Immature natural killer cell (primary cell): ENCODE measurements at regions not wholly inside any gene's neighbourhood (a gene's known extent, or its start where the extent isn't known, plus 50 kb on each side); places are given as distances from the start of the nearest gene placed in this dataset.
"Not testable (repeated sequence)": the region's sequence is repeated elsewhere in the genome, so short reads cannot be mapped to it uniquely, and the experiment has no call there.

Source experiments
- DNase-seq, 3 donors: peaks; one replicate each; pipeline ENCODE4 v3.0.0; 2022; ENCODE audit warnings: mixed read lengths in 1 of 3
- H3K27ac Mint-ChIP-seq, 6 donors: one replicate each; pipeline ENCODE4 v1.8.0; 2020; ENCODE audit warnings: mixed read lengths in 6 of 6, mild to moderate bottlenecking in 5 of 6, inconsistent platforms in 4 of 6, moderate library complexity in 3 of 6
- H3K27me3 Mint-ChIP-seq, 3 donors: one replicate each; pipeline ENCODE4 v1.8.0; 2020 to 2021; ENCODE audit warnings: low read depth in 3 of 3, mild to moderate bottlenecking in 3 of 3, mixed read lengths in 3 of 3, moderate library complexity in 3 of 3, inconsistent platforms in 1 of 3
- H3K36me3 Mint-ChIP-seq, 3 donors: one replicate each; pipeline ENCODE4 v1.8.0; 2020; ENCODE audit warnings: mixed read lengths in 3 of 3, inconsistent platforms in 2 of 3, mild to moderate bottlenecking in 2 of 3
- H3K4me1 Mint-ChIP-seq, 2 donors: one replicate each; pipeline ENCODE4 v1.8.0; 2020; ENCODE audit warnings: inconsistent platforms in 2 of 2, mild to moderate bottlenecking in 2 of 2, mixed read lengths in 2 of 2, moderate library complexity in 1 of 2
- H3K4me3 Mint-ChIP-seq, 5 donors: one replicate each; pipeline ENCODE4 v1.8.0; 2020; ENCODE audit warnings: mild to moderate bottlenecking in 5 of 5, mixed read lengths in 5 of 5, inconsistent platforms in 3 of 5, moderate library complexity in 3 of 5
- H3K9me3 Mint-ChIP-seq, 6 donors: one replicate each; pipeline ENCODE4 v1.8.0; 2020; ENCODE audit warnings: mild to moderate bottlenecking in 6 of 6, mixed read lengths in 6 of 6, inconsistent platforms in 4 of 6, moderate library complexity in 3 of 6

DNA sequence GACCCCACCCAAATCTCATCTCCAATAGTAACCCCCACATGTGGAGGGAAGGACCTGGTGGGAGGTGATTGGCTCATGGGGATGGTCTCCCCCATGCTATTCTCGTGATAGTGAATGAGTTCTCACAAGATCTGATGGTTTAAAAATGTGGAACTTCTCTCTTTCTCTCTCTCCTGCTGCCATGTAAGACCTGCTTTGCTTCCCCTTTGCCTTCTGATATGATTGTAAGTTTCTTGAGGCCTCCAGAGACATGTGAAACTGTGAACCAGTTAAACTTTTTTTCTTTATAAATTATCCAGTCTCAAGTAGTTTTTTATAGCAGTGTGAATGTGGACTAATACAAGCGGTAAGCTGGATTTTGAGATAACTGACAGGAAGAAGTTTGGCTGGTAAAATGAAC lies 60.3 kb upstream of the MBNL1 start:
- Mint-ChIP-seq H3K4me1 (peaks cover 28 to 60% of the 10 kb centered on the region in 2 donors), H3K36me3 (peaks cover 0 to 4% (median 3%) of the 10 kb centered on the region in 3 donors), H3K4me3 (peak overlapping the region in 1 of 5 donors; percentile 5), H3K27ac (peak overlapping the region in 1 of 6 donors; percentile 25), H3K27me3 (peaks cover 0 to 6% (median 2%) of the 10 kb centered on the region in 3 donors), H3K9me3 (no peaks in the 10 kb centered on the region)
- DNase-seq, result no peak

DNA sequence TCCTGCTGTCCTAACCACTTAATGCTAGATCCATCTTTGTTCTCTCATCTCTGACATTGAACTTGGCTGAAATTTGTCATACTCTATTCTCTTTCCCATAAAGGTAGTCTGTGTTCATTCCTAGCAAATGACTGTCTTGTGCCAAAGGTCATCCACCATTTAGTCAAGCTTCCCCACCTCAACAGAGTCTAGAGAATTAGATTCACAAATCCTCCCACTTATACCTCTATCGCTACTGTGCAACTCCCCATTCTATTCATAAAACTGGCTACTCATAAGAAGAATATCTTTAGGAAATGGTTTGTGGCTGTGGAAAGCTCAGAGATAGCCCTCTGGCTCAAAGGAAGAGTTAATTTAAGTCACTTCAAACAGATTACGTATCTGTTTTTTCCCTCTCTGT lies 59.7 kb upstream of the MBNL1 start:
- Mint-ChIP-seq H3K27me3 (peaks cover 0 to 4% (median 2%) of the 10 kb centered on the region in 3 donors), H3K27ac (peak overlapping the region in 1 of 6 donors; percentile 25), H3K9me3 (no peaks in the 10 kb centered on the region), H3K4me3 (no peak overlapping the region), H3K36me3 (peaks cover 0 to 4% (median 3%) of the 10 kb centered on the region in 3 donors), H3K4me1 (peaks cover 23 to 54% of the 10 kb centered on the region in 2 donors)
- no peak for DNase-seq

DNA sequence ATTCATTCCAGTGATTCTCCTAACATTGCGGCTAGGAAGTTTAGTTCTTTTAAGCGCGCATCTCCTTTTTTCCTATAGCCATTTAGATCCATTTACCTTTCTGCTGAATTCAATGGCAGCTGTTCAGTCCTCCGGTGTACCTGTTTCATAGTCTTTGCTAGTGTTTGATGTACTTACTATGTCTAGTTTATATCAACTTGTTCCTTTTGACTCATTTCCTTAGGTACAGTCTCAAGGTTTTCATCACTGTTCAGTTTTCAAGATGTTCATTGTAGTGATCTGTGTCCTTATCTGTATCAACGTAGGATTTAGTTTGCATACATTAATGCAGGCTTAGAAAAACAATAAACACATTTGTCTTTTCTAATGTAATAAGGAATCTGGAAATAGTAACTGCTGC lies 59.0 kb upstream of the MBNL1 start:
- no peak for DNase-seq
- Mint-ChIP-seq H3K27ac (no peak overlapping the region), H3K27me3 (peaks cover 0 to 4% (median 2%) of the 10 kb centered on the region in 3 donors), H3K4me1 (peaks cover 20 to 47% of the 10 kb centered on the region in 2 donors), H3K4me3 (no peak overlapping the region), H3K9me3 (no peaks in the 10 kb centered on the region), H3K36me3 (peaks cover 0 to 4% (median 3%) of the 10 kb centered on the region in 3 donors)

DNA sequence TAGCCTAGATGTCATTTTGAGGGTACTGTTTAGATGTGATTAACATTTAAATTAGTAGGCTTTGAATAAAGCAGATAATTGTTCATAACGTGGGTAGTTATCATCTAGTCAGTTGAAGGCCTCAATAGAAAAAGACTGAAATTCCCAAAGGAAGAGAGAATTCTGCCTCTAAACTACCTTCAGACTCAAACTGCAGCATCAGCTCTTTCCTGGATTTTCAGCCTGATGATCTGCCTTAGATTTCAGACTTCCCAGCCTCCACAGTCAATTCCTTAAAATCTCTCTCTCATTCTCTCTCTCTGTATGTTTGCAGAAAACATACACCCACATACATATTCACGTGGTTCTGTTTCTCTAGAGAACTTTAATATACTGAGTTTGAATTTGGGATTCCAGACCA lies 58.0 kb upstream of the MBNL1 start:
- Mint-ChIP-seq H3K27ac (no peak overlapping the region), H3K9me3 (no peaks in the 10 kb centered on the region), H3K36me3 (peaks cover 0 to 4% (median 3%) of the 10 kb centered on the region in 3 donors), H3K27me3 (peaks cover 0 to 7% (median 1%) of the 10 kb centered on the region in 3 donors), H3K4me1 (peaks cover 11 to 37% of the 10 kb centered on the region in 2 donors), H3K4me3 (no peak overlapping the region)
- DNase-seq, result no peak

DNA sequence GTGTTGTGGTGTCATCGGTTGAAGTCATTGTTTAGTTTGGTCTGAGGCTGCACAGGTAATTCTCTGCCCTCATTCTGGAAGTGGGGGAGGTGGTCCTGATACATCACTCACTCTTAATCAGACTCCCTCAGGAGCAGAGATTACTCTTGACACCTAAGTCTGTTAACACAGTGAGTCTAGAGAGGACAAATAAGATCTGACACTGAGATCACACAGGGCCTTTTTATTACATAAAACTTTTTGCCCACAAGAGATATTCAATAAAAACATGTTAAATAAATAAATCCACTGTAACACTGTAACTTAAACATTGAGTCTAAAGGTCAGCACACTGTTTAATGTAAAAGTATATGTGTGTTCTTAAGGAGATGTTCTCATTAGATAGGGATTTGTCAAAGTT lies 57.1 kb upstream of the MBNL1 start:
- H3K27me3 Mint-ChIP-seq, result peaks cover 0 to 7% (median 1%) of the 10 kb centered on the region in 3 donors
- peaks cover 0 to 2% (median 0%) of the 10 kb centered on the region in 3 donors for H3K36me3 Mint-ChIP-seq
- no peak overlapping the region for H3K4me3 Mint-ChIP-seq
- H3K4me1 Mint-ChIP-seq, result peaks cover 7 to 28% of the 10 kb centered on the region in 2 donors
- no peak for DNase-seq
- H3K27ac Mint-ChIP-seq, result no peak overlapping the region
- no peaks in the 10 kb centered on the region for H3K9me3 Mint-ChIP-seq

DNA sequence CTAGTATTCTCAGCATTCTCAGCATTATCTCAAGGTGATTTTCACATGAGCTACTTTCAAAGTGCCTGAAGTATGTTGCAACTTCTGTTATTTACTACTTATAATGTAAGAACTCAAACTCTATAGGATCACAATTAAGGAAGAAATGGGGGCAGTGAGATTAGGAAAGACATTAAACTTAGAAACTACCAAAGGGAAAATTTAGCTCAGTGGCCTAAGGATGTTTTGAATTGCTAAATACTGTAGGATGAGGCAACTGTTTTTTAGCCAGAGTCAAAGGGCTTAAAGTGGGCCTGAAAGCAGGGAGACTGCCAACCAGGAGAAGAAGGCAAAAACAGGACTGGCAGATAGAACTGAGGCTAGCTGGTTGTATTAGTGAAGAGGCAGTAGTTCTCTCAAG lies 55.5 kb upstream of the MBNL1 start:
- DNase-seq, result no peak
- Mint-ChIP-seq H3K9me3 (peaks cover 0 to under 1% (median 0%) of the 10 kb centered on the region in 6 donors), H3K27ac (no peak overlapping the region), H3K36me3 (no peaks in the 10 kb centered on the region), H3K4me3 (no peak overlapping the region), H3K4me1 (peaks cover 8 to 19% of the 10 kb centered on the region in 2 donors), H3K27me3 (peaks cover 0 to 7% (median 1%) of the 10 kb centered on the region in 3 donors)

DNA sequence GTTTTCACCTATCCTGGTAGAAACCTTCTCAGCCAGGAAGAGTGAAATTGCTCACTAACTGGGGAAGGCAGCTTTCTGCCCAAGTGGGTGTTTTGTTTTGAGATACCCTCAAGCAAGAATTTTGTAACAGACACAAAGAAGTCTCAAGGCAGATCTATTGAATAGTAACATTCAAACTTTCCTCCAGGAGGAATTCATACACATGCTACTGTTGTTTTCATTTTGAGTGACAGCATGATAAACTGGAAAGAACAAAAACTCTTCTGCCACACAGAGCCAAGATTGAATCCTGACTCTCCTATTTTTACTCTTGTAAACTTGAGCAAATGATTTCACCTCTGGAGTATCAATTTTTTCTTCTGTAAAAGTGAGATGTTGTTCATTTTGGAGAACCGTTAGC lies 54.8 kb upstream of the MBNL1 start:
- no peaks in the 10 kb centered on the region for H3K36me3 Mint-ChIP-seq
- no peak for DNase-seq
- peaks cover 0 to 3% (median 0%) of the 10 kb centered on the region in 6 donors for H3K9me3 Mint-ChIP-seq
- no peak overlapping the region for H3K27ac Mint-ChIP-seq
- H3K27me3 Mint-ChIP-seq, result peaks cover 0 to 7% (median 1%) of the 10 kb centered on the region in 3 donors
- no peak overlapping the region for H3K4me3 Mint-ChIP-seq
- peaks cover 10 to 17% of the 10 kb centered on the region in 2 donors for H3K4me1 Mint-ChIP-seq

DNA sequence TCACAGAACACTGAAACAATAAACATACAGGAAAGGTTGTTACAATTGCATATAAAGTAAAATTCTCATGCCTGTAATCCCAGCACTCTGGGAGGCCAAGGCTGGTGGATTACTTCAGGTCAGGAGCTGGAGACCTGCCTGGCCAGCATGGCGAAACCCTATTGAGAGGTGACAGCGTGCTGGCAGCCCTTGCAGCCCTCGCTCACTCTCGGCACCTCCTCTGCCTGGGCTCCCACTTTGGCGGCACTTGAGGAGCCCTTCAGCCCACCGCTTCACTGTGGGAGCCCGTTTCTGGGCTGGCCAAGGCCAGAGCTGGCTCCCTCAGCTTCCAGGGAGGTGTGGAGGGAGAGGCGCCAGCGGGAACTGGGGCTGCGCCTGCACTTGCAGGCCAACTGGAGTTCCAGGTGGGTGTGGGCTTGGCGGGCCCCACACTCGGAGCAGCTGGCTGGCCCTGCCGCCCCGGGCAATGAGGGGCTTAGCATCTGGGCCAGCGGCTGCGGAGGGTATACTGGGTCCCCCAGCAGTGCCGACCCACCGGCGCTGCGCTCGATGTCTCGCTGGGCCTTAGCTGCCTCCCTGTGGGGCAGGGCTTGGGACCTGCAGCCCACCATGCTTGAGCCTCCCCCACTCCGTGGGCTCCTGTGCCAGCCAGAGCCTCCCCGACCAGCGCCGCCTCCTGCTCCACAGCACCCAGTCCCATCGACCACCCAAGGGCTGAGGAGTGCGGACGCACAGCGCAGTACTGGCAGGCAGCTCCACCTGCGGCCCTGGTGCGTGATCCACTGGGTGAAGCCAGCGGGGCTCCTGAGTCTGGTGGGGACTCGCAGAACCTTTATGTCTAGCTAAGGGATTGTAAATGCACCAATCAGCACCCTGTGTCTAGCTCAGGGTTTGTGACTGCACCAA lies 51.5 kb upstream of the MBNL1 start:
- peaks cover 12% of the 10 kb centered on the region in 2 donors for H3K4me1 Mint-ChIP-seq
- DNase-seq, H3K27me3 Mint-ChIP-seq, H3K36me3 Mint-ChIP-seq, H3K9me3 Mint-ChIP-seq, H3K27ac Mint-ChIP-seq, H3K4me3 Mint-ChIP-seq: not testable (repeated sequence)

DNA sequence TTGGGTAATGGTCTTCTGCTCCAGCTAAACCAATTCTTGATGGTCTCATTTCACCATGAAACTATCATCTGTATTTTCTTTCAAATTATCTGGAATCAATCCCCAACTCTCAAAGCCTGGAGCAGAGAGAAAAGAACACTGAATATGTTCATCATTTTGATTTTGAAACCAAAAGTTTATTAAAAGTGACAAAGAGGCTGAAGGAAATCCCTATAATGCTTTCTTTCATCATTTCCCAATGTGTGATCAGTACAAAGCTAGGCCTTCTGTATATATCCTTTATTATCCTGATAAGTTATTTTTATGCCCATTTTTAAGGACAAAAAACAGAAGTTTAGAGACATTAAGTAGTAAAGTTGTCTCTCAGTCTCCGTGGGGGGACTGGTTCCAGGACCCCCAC lies 50.1 kb upstream of the MBNL1 start:
- Mint-ChIP-seq H3K27me3 (peaks cover 0 to 3% (median 0%) of the 10 kb centered on the region in 3 donors), H3K4me1 (peaks cover 12 to 17% of the 10 kb centered on the region in 2 donors), H3K27ac (peak overlapping the region in 5 of 6 donors; percentile 4 to 63 (median 29)), H3K4me3 (peak overlapping the region; percentile 57 to 75 (median 63)), H3K36me3 (no peaks in the 10 kb centered on the region), H3K9me3 (peaks cover 0 to 3% (median 0%) of the 10 kb centered on the region in 6 donors)
- DNase-seq, result no peak
